Stimulated activated CD4-positive, alpha-beta T cell treated with anti-CD3 and anti-CD28 coated beads, Interleukin-4, amount 100 ng/mL, for 48 hours (primary cell): ENCODE measurements at regions not wholly inside any gene's neighbourhood (a gene's known extent, or its start where the extent isn't known, plus 50 kb on each side); places are given as distances from the start of the nearest gene placed in this dataset.
A peak's percentile ranks its signal among the peaks of the same experiment; 100 is the strongest.

Source experiments
- DNase-seq, 2 donors: peaks; one replicate each; pipeline ENCODE4 v3.0.0-alpha.2; 2020; ENCODE audit warnings: low read depth in 2 of 2

- DNase-seq, result no peak
Observed at GRCh38 chr9:84125046-84125445, 144.4 kb downstream of the RMI1 start.

GRCh38 chr9:84129529-84129928 lies 148.9 kb downstream of the RMI1 start:
- DNase-seq, result no peak

- DNase-seq, result no peak
Observed at GRCh38 chr9:84136119-84136868, 155.7 kb downstream of the RMI1 start.

GRCh38 chr9:84137968-84138367 lies 157.4 kb downstream of the RMI1 start:
- no peak for DNase-seq

GRCh38 chr9:84138541-84138940 lies 157.9 kb downstream of the RMI1 start:
- no peak for DNase-seq

GRCh38 chr9:84139296-84140070 lies 158.9 kb downstream of the RMI1 start:
- no peak for DNase-seq

GRCh38 chr9:84140535-84141101 lies 160.0 kb downstream of the RMI1 start:
- DNase-seq, result peak in 1 of 2 donors; percentile 3

GRCh38 chr9:84141741-84142370 lies 161.3 kb downstream of the RMI1 start:
- DNase-seq, result no peak

- no peak for DNase-seq
Observed at GRCh38 chr9:84145031-84145430, 164.4 kb downstream of the RMI1 start.

- DNase-seq, result no peak
Observed at GRCh38 chr9:84145780-84146179, 165.2 kb downstream of the RMI1 start.

GRCh38 chr9:84146893-84147710 lies 166.5 kb downstream of the RMI1 start:
- no peak for DNase-seq

GRCh38 chr9:84151236-84151635 lies 170.6 kb downstream of the RMI1 start:
- DNase-seq, result no peak

- no peak for DNase-seq
Observed at GRCh38 chr9:84151640-84152039, 171.0 kb downstream of the RMI1 start.

- no peak for DNase-seq
Observed at GRCh38 chr9:84152204-84152603, 171.6 kb downstream of the RMI1 start.

- no peak for DNase-seq
Observed at GRCh38 chr9:84153885-84154284, 173.3 kb downstream of the RMI1 start.

GRCh38 chr9:84154320-84154719 lies 173.7 kb downstream of the RMI1 start:
- DNase-seq, result no peak

- DNase-seq, result no peak
Observed at GRCh38 chr9:84163052-84163650, 177.4 kb downstream of the SLC28A3 start.

- no peak for DNase-seq
Observed at GRCh38 chr9:84166891-84167290, 173.7 kb downstream of the SLC28A3 start.

- no peak for DNase-seq
Observed at GRCh38 chr9:84169240-84169639, 171.3 kb downstream of the SLC28A3 start.

GRCh38 chr9:84170521-84171141 lies 169.9 kb downstream of the SLC28A3 start:
- no peak for DNase-seq

- no peak for DNase-seq
Observed at GRCh38 chr9:84173961-84174360, 166.6 kb downstream of the SLC28A3 start.
